Heart left ventricle (tissue), 13 donors: ENCODE measurements at regions not wholly inside any gene's neighbourhood (a gene's known extent, or its start where the extent isn't known, plus 50 kb on each side); places are given as distances from the start of the nearest gene placed in this dataset.

Experiments used
- CTCF ChIP-seq, 12 donors: fragments of 200-600 bp; sonication (generic) in 4 of 12; IDR thresholded peaks; one replicate each; pipeline versions ENCODE4 v1.5.0 to v1.8.0; 2018 to 2022; ENCODE audit warnings: antibody characterized with exemption in 12 of 12, mild to moderate bottlenecking in 5 of 12
- POLR2A ChIP-seq, 2 donors: fragments of 450-650 bp; IDR thresholded peaks; one replicate each; pipeline ENCODE4 v1.6.1; 2017; ENCODE audit warnings: antibody characterized with exemption in 2 of 2, mild to moderate bottlenecking in 2 of 2, moderate library complexity in 2 of 2
- donor health status: ischemic (EF 13 %, LVEDD 7.1; RV severe dilation, severe dysfunction).
- donor health status: DM: no; HTN: yes; CAD: no.
- donor health status: DM: no; HTN: no; CAD: no.
- donor health status: ischemic (EF 25% LVEDD 6.9; RV normal size, moderate dysfunction).
- donor health status: ischemic (EF 25% LVEDD 5.7; RV mildly dilated, moderate dysfunction).
- donor health status: ischemic (EF 35%, LVEDD 5.7; RV mildly dilated, moderate dysfunction).
- donor health status: nonischemic (EF 11% LVEDD 7.7; RV severe dilation, severe dysfunction).
- donor health status: DM: yes; HTN: yes; CAD: no.
- donor health status: PGD.
- donor health status: ischemic (EF 29% LVEDD 5.4; RV normal size, mild dysfunction).
- donor health status: nonischemic (EF 23%, LVEDD 6.1; RV moderate dilation, normal function).

GRCh38 chr5:2119573-2119972 is 236.8 kb upstream of the IRX4 start:
- TF ChIP-seq CTCF (IDR thresholded peaks at IDR 0.05) (no peak), POLR2A (IDR thresholded peaks at IDR 0.05) (no peak)
